OCI-LY1 (cell line): ENCODE measurements at regions not wholly inside any gene's neighbourhood (a gene's known extent, or its start where the extent isn't known, plus 50 kb on each side); places are given as distances from the start of the nearest gene placed in this dataset.

Experiments used
- EZH2 ChIP-seq: fragments of 200-600 bp; sonication (generic), shearing (Covaris generic); IDR thresholded peaks from 2 replicates; pipeline ENCODE4 v1.8.0; 2017; ENCODE audit warnings: borderline replicate concordance, mixed run types, mild to moderate bottlenecking, antibody characterized with exemption, low read length, moderate library complexity, mixed read lengths
- TF ChIP-seq, protein P1 (sequence below): fragments of 200-600 bp; sonication (generic), shearing (Covaris generic); IDR thresholded peaks from 2 replicates; pipeline ENCODE4 v1.5.1; 2017; ENCODE audit warnings: mild to moderate bottlenecking, antibody characterized with exemption, low read length, moderate library complexity, mixed read lengths

DNA sequence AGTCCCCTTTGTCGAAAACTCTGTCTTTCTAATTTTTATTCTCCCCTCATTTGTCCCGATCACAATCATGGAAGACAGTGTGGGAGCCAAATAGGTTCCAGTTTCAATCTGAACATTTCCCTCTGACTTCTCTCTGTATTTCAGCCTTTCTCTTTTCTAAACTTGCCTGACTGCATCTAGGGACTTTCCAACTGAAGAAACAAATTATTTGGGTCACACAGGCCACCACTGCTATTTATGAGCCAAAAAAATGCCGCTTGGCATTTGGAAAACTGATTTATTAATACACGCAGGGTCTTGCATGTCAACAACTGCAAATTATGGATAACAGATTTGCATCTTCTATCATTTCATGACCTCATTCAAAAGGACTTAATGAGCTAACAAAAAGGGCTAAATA, 55.2 kb upstream of the ELAC2 start:
- TF ChIP-seq, protein P1, sequence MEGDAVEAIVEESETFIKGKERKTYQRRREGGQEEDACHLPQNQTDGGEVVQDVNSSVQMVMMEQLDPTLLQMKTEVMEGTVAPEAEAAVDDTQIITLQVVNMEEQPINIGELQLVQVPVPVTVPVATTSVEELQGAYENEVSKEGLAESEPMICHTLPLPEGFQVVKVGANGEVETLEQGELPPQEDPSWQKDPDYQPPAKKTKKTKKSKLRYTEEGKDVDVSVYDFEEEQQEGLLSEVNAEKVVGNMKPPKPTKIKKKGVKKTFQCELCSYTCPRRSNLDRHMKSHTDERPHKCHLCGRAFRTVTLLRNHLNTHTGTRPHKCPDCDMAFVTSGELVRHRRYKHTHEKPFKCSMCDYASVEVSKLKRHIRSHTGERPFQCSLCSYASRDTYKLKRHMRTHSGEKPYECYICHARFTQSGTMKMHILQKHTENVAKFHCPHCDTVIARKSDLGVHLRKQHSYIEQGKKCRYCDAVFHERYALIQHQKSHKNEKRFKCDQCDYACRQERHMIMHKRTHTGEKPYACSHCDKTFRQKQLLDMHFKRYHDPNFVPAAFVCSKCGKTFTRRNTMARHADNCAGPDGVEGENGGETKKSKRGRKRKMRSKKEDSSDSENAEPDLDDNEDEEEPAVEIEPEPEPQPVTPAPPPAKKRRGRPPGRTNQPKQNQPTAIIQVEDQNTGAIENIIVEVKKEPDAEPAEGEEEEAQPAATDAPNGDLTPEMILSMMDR: no peak
- no peak for TF ChIP-seq EZH2
